ENCODE measurements at regions not wholly inside any gene's neighbourhood (a gene's known extent, or its start where the extent isn't known, plus 50 kb on each side); places are given as distances from the start of the nearest gene placed in this dataset.

DNA sequence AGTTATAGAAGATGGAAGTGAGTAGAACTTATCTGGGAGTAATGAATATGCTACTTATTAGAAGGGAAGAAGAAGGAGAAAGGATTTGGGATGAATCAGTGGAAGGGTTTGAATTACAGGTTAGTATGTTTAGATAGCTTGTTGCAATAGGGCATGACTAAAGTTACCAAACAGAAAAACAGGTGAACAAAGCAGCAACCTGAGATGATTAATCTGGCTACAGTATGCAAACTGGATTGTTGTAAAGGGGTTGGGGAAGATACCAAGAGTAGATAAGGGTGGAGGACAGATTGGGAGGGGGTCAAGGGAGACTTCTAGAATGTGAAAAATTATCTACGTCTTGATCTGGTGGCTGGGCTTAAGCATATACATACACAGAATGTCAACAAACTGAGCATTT, 73.4 kb upstream of the CLEC14A start:
- no peak for DNase-seq (ENCODE audit: low spot score)

DNA sequence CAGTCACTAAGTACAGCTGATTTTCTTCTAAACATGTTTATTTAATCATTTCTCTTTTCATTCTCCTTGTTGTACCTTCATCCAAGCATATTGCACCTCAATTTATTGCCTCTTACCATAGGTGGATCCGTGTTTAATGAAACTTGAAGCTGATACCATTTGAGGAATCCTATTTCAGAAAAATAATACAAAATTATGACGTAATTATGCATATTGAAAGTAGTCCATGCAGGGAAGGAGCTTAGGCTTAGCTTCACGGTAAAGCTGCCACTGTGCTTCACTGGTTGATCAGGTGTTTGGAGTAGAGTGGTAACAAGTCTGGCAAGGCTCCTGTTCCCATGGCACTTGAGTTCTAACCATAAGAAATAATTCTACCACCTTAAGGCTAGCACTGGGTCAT, 61.0 kb upstream of the CLEC14A start:
- no peak for DNase-seq (ENCODE audit: low spot score)

DNA sequence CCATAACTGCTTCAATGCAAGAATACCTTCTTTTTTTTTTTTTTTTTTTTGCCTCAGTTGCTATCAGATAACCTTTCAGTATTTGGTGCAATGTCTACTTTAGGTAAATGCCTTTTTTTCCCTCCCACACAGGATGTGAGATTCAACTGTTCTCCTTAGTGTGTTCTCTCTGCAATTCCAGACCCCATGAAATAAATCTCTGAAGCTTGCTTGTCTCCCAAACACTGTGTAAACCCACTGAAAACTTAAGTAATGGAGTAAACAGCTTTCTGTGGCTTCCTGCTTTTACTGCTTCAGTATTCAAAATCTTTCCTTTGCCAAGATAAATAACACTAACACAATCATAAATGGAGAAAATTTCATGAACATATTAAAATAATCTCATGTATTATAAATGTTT, 55.8 kb upstream of the CLEC14A start:
- no peak for DNase-seq (ENCODE audit: low spot score)

DNA sequence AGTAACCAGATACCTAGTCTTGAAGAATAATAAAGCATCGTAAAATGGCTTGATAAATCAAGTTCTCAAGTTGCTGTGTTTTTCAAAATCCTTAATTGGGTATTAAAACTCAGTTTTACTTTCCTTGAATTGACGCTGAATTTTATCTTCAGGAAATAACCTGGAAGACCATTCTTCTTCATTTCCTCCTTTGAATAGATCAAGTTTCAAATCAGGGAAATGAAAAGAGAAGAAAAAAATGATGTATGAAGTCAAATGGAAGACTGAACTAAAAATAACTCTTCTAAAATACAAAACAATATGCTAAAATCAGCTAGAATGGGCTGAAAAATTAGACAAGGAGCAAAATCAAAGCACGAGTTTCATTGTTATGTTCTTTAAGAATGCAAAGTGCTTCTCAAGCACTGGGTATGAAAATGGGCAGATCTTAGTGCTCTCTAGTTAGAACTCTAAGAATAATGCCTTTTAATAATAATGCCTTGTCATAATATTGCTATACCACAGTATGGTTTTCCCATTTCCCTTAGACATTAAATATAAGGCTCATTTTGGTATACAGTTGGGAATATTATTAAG, 54.6 kb upstream of the CLEC14A start:
- no peak for DNase-seq (ENCODE audit: low spot score)

DNA sequence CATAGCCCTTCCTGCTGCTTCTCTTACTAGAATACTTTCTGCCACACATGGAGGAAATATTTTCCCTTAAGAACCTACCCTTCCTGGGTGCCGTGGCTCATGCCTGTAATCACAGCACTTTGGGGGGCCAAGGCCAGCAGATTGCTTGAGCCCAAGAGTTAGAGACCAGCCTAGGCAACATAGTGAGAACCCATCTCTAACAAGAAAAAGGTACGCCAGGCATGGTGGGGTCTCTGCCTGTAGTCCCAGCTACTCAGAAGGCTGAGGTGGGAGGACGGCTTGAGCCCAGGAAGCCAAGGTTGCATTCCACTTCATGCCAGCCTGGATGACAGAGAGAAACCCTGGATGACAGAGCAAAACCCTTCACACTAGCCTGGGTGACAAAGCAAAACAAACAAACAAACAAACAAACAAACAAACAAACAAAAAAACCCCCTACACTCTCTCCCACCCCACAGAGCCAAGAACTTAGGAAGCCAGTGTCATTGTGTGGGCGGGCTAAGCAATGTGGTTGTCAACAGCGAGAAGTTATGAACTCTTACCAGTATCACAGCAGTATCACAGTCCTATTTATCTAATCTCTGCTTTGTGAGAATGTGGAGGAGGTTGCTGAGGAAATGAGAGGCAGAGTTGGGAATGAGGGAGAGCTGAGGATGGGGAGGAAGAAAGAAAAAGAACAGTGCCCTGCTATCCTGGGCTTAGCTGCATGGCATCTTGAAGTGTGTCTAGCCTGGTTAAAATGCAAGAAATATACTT, 53.8 kb upstream of the CLEC14A start:
- no peak for DNase-seq (ENCODE audit: low spot score)

Measured in pons (tissue), 1 donor.